K562 (cell line): ENCODE measurements at regions not wholly inside any gene's neighbourhood (a gene's known extent, or its start where the extent isn't known, plus 50 kb on each side); places are given as distances from the start of the nearest gene placed in this dataset.

Experiments used
- DIDO1 ChIP-seq: fragments of 450-650 bp; IDR thresholded peaks from 2 replicates; pipeline ENCODE4 v1.6.1; 2016; ENCODE audit warnings: low read depth, missing biosample characterization, missing genetic modification characterization
- EZH2 ChIP-seq: IDR thresholded peaks from 2 replicates; pipeline ENCODE4 v1.6.1; 2012; ENCODE audit warnings: low read depth, mild to moderate bottlenecking, inconsistent platforms, low read length, borderline replicate concordance
- GTF3C2 ChIP-seq: IDR thresholded peaks from 3 replicates; pipeline ENCODE4 v1.6.1; 2011; ENCODE audit warnings: borderline replicate concordance, mild to moderate bottlenecking, moderate library complexity; ENCODE audit not compliant: insufficient read length; ENCODE audit errors: extremely low read depth
- NUFIP1 ChIP-seq: fragments of 450-650 bp; IDR thresholded peaks from 2 replicates; pipeline ENCODE4 v1.6.1; 2018; ENCODE audit not compliant: partially characterized antibody
- SUPT5H ChIP-seq: fragments of 450-650 bp; IDR thresholded peaks from 2 replicates; pipeline ENCODE4 v1.6.1; 2016
- TF ChIP-seq, protein P1 (sequence below): fragments of 250-450 bp; sonication (Bioruptor Pico); IDR thresholded peaks from 2 replicates; pipeline ENCODE4 v1.8.0; 2021; ENCODE audit warnings: mild to moderate bottlenecking, moderate library complexity

- TF ChIP-seq DIDO1 (no peak), EZH2 (no peak), GTF3C2 (no peak), SUPT5H (no peak), NUFIP1 (no peak)
- TF ChIP-seq, protein P1, sequence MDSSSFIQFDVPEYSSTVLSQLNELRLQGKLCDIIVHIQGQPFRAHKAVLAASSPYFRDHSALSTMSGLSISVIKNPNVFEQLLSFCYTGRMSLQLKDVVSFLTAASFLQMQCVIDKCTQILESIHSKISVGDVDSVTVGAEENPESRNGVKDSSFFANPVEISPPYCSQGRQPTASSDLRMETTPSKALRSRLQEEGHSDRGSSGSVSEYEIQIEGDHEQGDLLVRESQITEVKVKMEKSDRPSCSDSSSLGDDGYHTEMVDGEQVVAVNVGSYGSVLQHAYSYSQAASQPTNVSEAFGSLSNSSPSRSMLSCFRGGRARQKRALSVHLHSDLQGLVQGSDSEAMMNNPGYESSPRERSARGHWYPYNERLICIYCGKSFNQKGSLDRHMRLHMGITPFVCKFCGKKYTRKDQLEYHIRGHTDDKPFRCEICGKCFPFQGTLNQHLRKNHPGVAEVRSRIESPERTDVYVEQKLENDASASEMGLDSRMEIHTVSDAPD (CRISPR knock-in tag), result no peak
Observed at GRCh38 chr5:30502277-30502676, 691.2 kb upstream of the CDH6 start.
